Urinary bladder (tissue), 3 donors: ENCODE measurements at regions not wholly inside any gene's neighbourhood (a gene's known extent, or its start where the extent isn't known, plus 50 kb on each side); places are given as distances from the start of the nearest gene placed in this dataset.

Experiments used
- DNase-seq: peaks from one replicate; pipeline ENCODE4 v3.0.0-alpha.2; 2015; ENCODE audit errors: extremely low spot score
- H3K27ac ChIP-seq: one replicate; pipeline ENCODE4 v1.5.1; 2013; ENCODE audit warnings: low read depth, mild to moderate bottlenecking, moderate library complexity
- H3K36me3 ChIP-seq: one replicate; pipeline ENCODE4 v1.6.1; 2013; ENCODE audit warnings: mild to moderate bottlenecking, moderate library complexity; ENCODE audit not compliant: insufficient read depth
- H3K4me1 ChIP-seq: one replicate; pipeline ENCODE4 v1.6.1; 2013; ENCODE audit warnings: mild to moderate bottlenecking, moderate library complexity; ENCODE audit not compliant: insufficient read depth
- H3K4me3 ChIP-seq: one replicate; pipeline ENCODE4 v1.5.1; 2013; ENCODE audit warnings: low read depth, low read length
- WGBS: extraction: QIAGEN DNeasy Blood & Tissue Kit; methylation state at CpG from one replicate; pipeline ENCODE4 v1.1.7; 2013; 5-methylcytosine and 5-hydroxymethylcytosine counted together
- donor health status: healthy with polysubstance abuse.
- donor health status: healthy.

DNA sequence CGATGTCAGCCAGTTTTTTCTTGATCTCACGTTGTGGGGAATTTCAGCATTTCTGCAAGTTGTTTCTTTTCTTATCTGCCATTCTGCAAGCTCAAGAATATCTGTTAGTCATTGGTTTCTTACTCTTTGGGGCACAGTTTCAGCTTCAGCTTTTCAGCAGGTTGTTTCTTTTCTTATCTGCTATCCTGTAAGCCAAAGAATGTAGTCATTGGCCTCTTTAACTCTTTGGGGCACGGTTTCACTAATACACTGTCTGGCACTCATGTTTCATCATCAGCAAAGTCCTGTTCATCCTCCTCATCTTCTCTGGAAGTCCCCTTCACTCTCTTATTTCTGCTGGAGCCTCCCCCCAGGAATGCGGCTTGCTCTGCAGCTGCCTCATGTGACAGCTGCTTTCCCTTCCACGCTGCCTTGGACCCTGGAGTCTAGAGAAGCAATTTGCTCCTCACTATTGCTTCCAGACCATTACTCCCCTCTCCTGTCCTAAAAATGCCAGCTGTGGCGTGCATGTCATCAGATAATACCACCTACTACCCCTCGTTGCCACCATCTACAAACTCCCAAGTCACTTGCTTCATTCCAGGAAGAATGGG is 67.0 kb upstream of the CACNA1E start:
- no peaks in the 10 kb centered on the region for H3K36me3 ChIP-seq
- H3K4me3 ChIP-seq: no peak overlapping the region
- DNase-seq: no peak
- no peaks in the 10 kb centered on the region for H3K4me1 ChIP-seq
- H3K27ac ChIP-seq: no peak overlapping the region
- 50% methylated on average over 7 of the region's 7 CpGs for WGBS

DNA sequence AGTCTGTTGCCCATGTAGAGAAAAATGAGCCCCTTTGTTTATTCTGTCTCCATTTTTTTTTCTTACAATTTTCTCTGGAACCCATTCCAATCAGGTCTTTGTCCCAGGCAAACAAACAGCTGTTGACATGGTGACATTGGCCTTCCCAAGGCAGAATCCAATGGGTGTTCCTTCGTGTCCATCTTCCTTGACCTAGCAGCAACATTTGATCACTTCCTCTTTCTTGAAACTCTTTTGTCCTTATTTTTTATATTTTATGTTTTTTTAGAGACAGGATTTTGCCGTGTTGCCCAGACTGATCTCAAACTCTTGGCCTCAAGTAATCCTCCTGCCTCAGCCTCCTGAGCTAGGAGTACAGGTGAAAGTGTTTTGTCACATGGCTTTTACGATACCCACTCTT is 65.4 kb upstream of the CACNA1E start:
- 82% methylated on average over 3 of the region's 3 CpGs for WGBS
- no peak overlapping the region for H3K27ac ChIP-seq

GRCh38 chr1:181423301-181423918 is 59.9 kb upstream of the CACNA1E start:
- Histone ChIP-seq H3K4me1 (no peaks in the 10 kb centered on the region), H3K4me3 (no peak overlapping the region), H3K27ac (no peak overlapping the region), H3K36me3 (no peaks in the 10 kb centered on the region)
- 28% methylated on average over 4 of the region's 4 CpGs for WGBS
- DNase-seq: no peak

More for the DNA sequence above, 65.4 kb upstream of the CACNA1E start:
- H3K4me1 ChIP-seq: no peaks in the 10 kb centered on the region
- H3K36me3 ChIP-seq: no peaks in the 10 kb centered on the region
- no peak overlapping the region for H3K4me3 ChIP-seq
- no peak for DNase-seq

DNA sequence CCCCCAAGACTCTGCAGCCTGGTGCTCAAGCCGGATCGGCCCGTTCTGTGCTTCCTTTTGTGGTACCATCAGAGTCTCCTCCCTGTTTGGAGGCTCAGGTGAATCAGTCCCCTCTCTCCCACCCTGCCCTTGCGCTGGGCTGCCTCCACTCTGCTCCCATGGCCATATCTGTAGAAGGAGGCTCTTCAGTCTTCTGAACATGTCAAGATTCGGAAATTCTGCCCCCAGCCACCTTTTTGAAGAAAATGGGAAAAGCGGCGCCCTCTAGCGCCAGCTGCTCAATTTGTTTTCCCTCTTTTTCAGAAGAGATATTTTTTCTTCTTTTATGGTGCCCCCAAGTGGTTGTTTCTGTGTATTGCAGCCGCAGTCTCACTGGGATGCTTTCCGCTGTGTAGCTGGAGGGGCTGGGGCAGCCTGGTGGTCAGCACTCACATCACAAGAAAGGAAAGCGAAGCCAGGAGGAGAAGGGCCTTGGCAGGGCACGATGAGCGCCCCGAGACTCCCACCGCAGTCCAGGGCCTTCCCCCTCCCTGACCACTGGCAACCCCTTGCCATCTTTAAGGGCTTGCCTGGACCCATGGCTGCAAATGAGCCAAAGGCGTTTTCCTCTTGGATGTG is 58.4 kb upstream of the CACNA1E start:
- Histone ChIP-seq H3K36me3 (no peaks in the 10 kb centered on the region), H3K27ac (no peak overlapping the region), H3K4me1 (no peaks in the 10 kb centered on the region), H3K4me3 (no peak overlapping the region)
- peak; percentile 33 for DNase-seq
- 13% methylated on average over 16 of the region's 16 CpGs for WGBS

DNA sequence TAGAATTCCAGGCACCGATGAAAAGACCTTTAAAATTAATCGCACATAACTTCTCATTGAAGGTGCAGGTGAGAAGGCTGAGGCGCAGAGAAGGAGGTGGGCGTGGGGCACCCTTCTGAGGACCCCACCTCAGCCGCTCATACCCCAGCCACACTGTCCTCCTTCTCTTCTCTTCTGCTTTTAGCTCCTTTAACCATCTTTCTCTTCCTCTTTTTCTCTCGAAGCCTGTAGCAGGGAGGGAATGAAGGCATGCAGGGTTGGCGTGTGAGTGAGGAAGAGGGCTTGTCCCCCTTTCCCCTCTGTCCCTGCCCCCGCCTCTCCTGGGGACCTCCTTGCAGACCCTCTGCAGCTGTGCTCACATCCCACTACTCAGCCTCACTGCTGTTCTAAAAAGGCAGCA is 57.8 kb upstream of the CACNA1E start:
- 79% methylated on average over 8 of the region's 8 CpGs for WGBS
- Histone ChIP-seq H3K4me3 (no peak overlapping the region), H3K36me3 (no peaks in the 10 kb centered on the region), H3K27ac (no peak overlapping the region), H3K4me1 (no peaks in the 10 kb centered on the region)
- no peak for DNase-seq

DNA sequence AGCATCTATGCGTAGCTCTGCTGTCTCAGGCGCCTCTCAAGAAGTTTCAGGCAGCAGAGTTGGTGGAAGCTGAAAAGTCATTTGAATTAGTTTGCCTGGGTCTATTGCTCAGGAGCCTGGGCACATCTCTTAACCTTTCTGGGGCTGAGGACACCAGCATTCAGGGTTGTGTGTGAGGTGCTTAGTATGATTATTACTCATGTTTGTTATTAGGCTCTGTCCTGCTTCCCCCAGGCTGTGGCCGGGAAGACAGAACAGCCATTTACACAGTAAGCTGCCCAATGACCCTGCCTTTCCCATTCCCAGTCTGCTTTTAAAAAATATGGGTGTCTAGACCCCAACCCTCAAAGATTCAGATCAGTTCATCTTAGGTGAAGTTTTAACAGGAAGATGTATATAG is 53.9 kb upstream of the CACNA1E start:
- Histone ChIP-seq H3K27ac (no peak overlapping the region), H3K36me3 (no peaks in the 10 kb centered on the region), H3K4me1 (no peaks in the 10 kb centered on the region), H3K4me3 (no peak overlapping the region)
- DNase-seq: no peak
- 93% methylated on average over 3 of the region's 3 CpGs for WGBS

DNA sequence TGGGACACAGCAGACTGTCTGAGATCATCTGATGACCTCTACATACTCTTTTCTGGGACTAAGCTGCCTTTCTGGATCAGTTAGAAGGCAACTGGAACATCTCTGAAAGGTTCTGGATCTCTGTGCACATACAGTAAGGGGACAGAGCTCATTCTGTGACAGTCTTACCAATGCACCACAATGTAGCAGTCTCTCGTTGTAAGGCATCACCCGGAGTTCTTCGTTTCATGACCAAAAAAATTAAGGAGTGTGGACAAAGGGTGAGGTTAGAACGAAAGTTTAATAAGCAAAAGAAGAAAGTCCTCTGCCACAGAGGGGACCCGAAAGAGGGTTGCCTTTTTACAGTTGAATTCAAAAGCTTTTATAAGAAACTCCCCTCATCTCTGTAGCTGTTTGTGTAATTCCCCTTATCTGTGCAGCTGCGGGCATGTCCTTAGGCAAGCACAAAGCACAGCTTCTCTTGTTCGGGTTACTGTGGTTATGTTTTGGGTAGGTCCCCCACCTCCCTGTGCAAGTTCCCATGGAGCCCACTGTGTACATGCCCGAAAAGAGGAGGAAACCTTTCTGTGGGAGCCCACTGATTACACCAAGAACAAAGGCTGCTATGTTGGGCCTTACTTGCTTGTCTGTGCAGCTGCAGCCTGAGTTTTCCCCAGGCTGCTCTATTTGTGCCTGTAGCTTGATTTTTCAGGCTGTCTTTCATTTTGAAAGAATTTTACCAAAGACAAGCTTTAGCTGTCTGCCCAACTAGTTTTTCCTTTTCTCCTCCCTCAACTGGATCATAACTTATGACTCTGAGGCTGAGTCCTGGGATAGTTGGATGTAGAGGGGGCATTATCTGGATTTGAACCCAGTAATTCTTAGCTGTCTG is 53.1 kb upstream of the CACNA1E start:
- Histone ChIP-seq H3K36me3 (no peaks in the 10 kb centered on the region), H3K4me3 (no peak overlapping the region), H3K27ac (no peak overlapping the region), H3K4me1 (no peaks in the 10 kb centered on the region)
- DNase-seq: no peak
- WGBS: 55% methylated on average over 8 of the region's 8 CpGs
